ENCODE measurements at regions not wholly inside any gene's neighbourhood (a gene's known extent, or its start where the extent isn't known, plus 50 kb on each side); places are given as distances from the start of the nearest gene placed in this dataset.

DNA sequence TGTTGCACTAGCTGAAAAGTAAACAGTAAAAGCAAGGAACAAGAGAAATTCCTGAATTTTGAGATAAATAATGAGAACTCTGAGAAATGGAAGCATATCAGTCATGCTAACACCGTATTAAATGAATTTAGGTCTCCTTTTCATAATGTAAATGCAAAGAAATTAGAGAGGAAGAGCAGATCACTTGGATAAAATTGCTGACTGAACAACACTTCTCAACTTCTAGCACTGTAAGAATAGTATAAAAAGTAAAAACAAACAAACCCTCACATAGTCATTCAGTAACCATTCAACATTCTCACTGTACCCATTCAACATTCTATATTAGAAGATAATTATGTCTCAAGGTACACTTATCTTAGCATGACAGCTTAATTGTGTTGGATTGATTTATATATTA lies 217.3 kb upstream of the LRFN5 start:
- no peak for TF ChIP-seq YY1 (IDR thresholded peaks at IDR 0.05; ENCODE audit: extremely low read depth, insufficient replicate concordance, low read depth, low read length)
- TF ChIP-seq, protein P1, sequence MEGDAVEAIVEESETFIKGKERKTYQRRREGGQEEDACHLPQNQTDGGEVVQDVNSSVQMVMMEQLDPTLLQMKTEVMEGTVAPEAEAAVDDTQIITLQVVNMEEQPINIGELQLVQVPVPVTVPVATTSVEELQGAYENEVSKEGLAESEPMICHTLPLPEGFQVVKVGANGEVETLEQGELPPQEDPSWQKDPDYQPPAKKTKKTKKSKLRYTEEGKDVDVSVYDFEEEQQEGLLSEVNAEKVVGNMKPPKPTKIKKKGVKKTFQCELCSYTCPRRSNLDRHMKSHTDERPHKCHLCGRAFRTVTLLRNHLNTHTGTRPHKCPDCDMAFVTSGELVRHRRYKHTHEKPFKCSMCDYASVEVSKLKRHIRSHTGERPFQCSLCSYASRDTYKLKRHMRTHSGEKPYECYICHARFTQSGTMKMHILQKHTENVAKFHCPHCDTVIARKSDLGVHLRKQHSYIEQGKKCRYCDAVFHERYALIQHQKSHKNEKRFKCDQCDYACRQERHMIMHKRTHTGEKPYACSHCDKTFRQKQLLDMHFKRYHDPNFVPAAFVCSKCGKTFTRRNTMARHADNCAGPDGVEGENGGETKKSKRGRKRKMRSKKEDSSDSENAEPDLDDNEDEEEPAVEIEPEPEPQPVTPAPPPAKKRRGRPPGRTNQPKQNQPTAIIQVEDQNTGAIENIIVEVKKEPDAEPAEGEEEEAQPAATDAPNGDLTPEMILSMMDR (IDR thresholded peaks at IDR 0.05 in 2 of 3, conservative IDR thresholded peaks at IDR 0.05 in 1 of 3; ENCODE audit: borderline replicate concordance in 1 of 3, insufficient read depth in 1 of 3, low read depth in 2 of 3, low read length in 2 of 3): no peak
- no peak for TF ChIP-seq RAD21 (IDR thresholded peaks at IDR 0.05; ENCODE audit: low read depth)
- TF ChIP-seq JUND (IDR thresholded peaks at IDR 0.05): no peak
- no peak for TF ChIP-seq EZH2phosphoT487 (IDR thresholded peaks at IDR 0.05; ENCODE audit: borderline replicate concordance)
- no peak for TF ChIP-seq EZH2 (IDR thresholded peaks at IDR 0.05)
- no peak for TF ChIP-seq SRF (IDR thresholded peaks at IDR 0.05; ENCODE audit: low read depth)
- TF ChIP-seq POLR2AphosphoS5 (IDR thresholded peaks at IDR 0.05; ENCODE audit: low read depth, low read length): no peak
- TF ChIP-seq EGR1 (IDR thresholded peaks at IDR 0.05; ENCODE audit: low read depth): no peak
